Trophoblast cell (in vitro differentiated cells and primary cell): ENCODE measurements at regions not wholly inside any gene's neighbourhood (a gene's known extent, or its start where the extent isn't known, plus 50 kb on each side); places are given as distances from the start of the nearest gene placed in this dataset.
"Not testable (repeated sequence)": the region's sequence is repeated elsewhere in the genome, so short reads cannot be mapped to it uniquely, and the experiment has no call there.

Source experiments
- DNase-seq, 2 donors: peaks; one replicate each; pipeline ENCODE4 v3.0.0-alpha.2; 2016
- H2AFZ ChIP-seq: 2 replicates; pipeline ENCODE4 v1.6.1; 2013; ENCODE audit warnings: low read length, moderate library complexity, mild to moderate bottlenecking; ENCODE audit not compliant: insufficient read depth, poor library complexity
- H2AK5ac ChIP-seq: 2 replicates; pipeline ENCODE4 v1.6.1; 2013; ENCODE audit warnings: mild to moderate bottlenecking, low read length
- H2BK120ac ChIP-seq: 2 replicates; pipeline ENCODE4 v1.6.1; 2013; ENCODE audit warnings: low read length, mild to moderate bottlenecking, moderate library complexity; ENCODE audit not compliant: insufficient read depth, poor library complexity
- H2BK12ac ChIP-seq: 2 replicates; pipeline ENCODE4 v1.6.1; 2013; ENCODE audit warnings: mild to moderate bottlenecking, low read length, moderate library complexity
- H2BK5ac ChIP-seq: 2 replicates; pipeline ENCODE4 v1.6.1; 2013; ENCODE audit warnings: low read length, low read depth, moderate library complexity, mild to moderate bottlenecking; ENCODE audit not compliant: poor library complexity
- H3K14ac ChIP-seq: 2 replicates; pipeline ENCODE4 v1.6.1; 2013; ENCODE audit warnings: mild to moderate bottlenecking, low read length
- H3K18ac ChIP-seq: 2 replicates; pipeline ENCODE4 v1.6.1; 2013; ENCODE audit warnings: mild to moderate bottlenecking, low read length
- H3K23ac ChIP-seq: 2 replicates; pipeline ENCODE4 v1.6.1; 2013; ENCODE audit warnings: low read length
- H3K27ac ChIP-seq: 2 replicates; pipeline ENCODE4 v1.5.1; 2013; ENCODE audit warnings: low read depth, mild to moderate bottlenecking, inconsistent platforms, low read length, moderate library complexity
- H3K27me3 ChIP-seq: 2 replicates; pipeline ENCODE4 v1.6.1; 2013; ENCODE audit warnings: inconsistent platforms, mild to moderate bottlenecking, low read length, moderate library complexity; ENCODE audit not compliant: insufficient read depth
- H3K36me3 ChIP-seq, 2 experiments: 1 replicate in 1 of 2; 2 replicates in 1 of 2; pipeline ENCODE4 v1.6.1; 2013; ENCODE audit warnings: low read length in 2 of 2, mild to moderate bottlenecking in 2 of 2, moderate library complexity in 1 of 2; ENCODE audit not compliant: insufficient read depth in 2 of 2, control insufficient read depth in 1 of 2
- H3K4ac ChIP-seq: 2 replicates; pipeline ENCODE4 v1.6.1; 2013; ENCODE audit warnings: low read depth, mild to moderate bottlenecking, low read length, moderate library complexity
- H3K4me1 ChIP-seq, 2 experiments: 1 replicate in 1 of 2; 2 replicates in 1 of 2; pipeline ENCODE4 v1.6.1; 2013; ENCODE audit warnings: low read length in 2 of 2, mild to moderate bottlenecking in 2 of 2, moderate library complexity in 1 of 2; ENCODE audit not compliant: insufficient read depth in 2 of 2, control insufficient read depth in 1 of 2
- H3K4me2 ChIP-seq: 2 replicates; pipeline ENCODE4 v1.6.1; 2013; ENCODE audit warnings: inconsistent platforms, mild to moderate bottlenecking, low read length, moderate library complexity
- H3K4me3 ChIP-seq: 2 replicates; pipeline ENCODE4 v1.5.1; 2013; ENCODE audit warnings: mild to moderate bottlenecking, low read depth, low read length, inconsistent platforms
- H3K79me1 ChIP-seq: one replicate; pipeline ENCODE4 v1.6.1; 2013; ENCODE audit warnings: low read length
- H3K79me2 ChIP-seq: 2 replicates; pipeline ENCODE4 v1.6.1; 2013; ENCODE audit warnings: low read length, mild to moderate bottlenecking; ENCODE audit not compliant: control insufficient read depth, insufficient read depth, poor library complexity
- H3K9ac ChIP-seq: 2 replicates; pipeline ENCODE4 v1.6.1; 2013; ENCODE audit warnings: mild to moderate bottlenecking, low read length
- H3K9me3 ChIP-seq: 2 replicates; pipeline ENCODE4 v1.6.1; 2013; ENCODE audit warnings: low read depth, mild to moderate bottlenecking, control low read depth, inconsistent platforms, low read length; ENCODE audit not compliant: insufficient read depth
- H4K12ac ChIP-seq: 2 replicates; pipeline ENCODE4 v1.6.1; 2013; ENCODE audit warnings: low read depth, mild to moderate bottlenecking, low read length, moderate library complexity
- H4K8ac ChIP-seq: 2 replicates; pipeline ENCODE4 v1.6.1; 2013; ENCODE audit warnings: low read depth, mild to moderate bottlenecking, low read length, moderate library complexity
- H4K91ac ChIP-seq: one replicate; pipeline ENCODE4 v1.6.1; 2013; ENCODE audit warnings: low read depth, mild to moderate bottlenecking, low read length, moderate library complexity
- WGBS: extraction: QIAGEN DNeasy Blood & Tissue Kit; methylation state at CpG from one replicate; pipeline ENCODE4 v1.1.7; 2013; ENCODE audit warnings: missing lambda C conversion rate; ENCODE audit not compliant: insufficient read length, insufficient coverage; ENCODE audit errors: extremely low coverage; 5-methylcytosine and 5-hydroxymethylcytosine counted together

- H3K9ac ChIP-seq, H3K18ac ChIP-seq, H3K27ac ChIP-seq, H3K9me3 ChIP-seq, H3K4me3 ChIP-seq, H3K79me1 ChIP-seq, H2BK120ac ChIP-seq, H2BK12ac ChIP-seq, H3K4ac ChIP-seq, H2AFZ ChIP-seq, H4K91ac ChIP-seq, H3K27me3 ChIP-seq, H3K4me1 ChIP-seq, H4K8ac ChIP-seq, H3K23ac ChIP-seq, H2AK5ac ChIP-seq, H3K4me2 ChIP-seq, H3K79me2 ChIP-seq, H2BK5ac ChIP-seq, H3K36me3 ChIP-seq, H3K14ac ChIP-seq, DNase-seq, H4K12ac ChIP-seq: not testable (repeated sequence)
- WGBS = 100% methylated on average over 1 of the region's 4 CpGs
Measured at GRCh38 chr11:134955970-134956369, 543.9 kb upstream of the B3GAT1 start.

DNA sequence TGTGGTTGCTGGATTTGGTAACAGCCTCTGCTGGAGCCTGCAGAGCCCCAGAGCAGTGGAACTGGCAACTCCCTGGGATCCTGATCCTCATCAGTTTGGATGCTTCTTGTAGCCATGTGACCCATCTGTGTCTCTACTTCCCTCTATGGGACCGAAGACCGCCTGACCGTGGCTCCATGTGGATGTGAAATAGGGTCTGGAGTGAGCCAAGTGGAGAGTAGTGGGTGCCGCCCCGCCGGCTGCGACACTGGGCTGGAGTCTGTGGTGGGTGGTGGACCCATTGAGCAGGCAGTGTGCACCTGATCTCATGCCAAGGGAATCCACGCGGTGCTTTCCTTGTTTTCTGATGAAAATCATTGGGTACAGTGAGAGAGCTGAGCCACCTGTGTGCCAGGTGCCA is 543.2 kb upstream of the B3GAT1 start:
- no peak overlapping the region for H3K18ac ChIP-seq
- H3K4me3 ChIP-seq = no peak overlapping the region
- no peaks in the 10 kb centered on the region for H3K79me1 ChIP-seq

GRCh38 chr11:134954456-134954855 is 542.4 kb upstream of the B3GAT1 start:
- H3K27me3 ChIP-seq, H2BK12ac ChIP-seq, H3K9ac ChIP-seq, H3K4me2 ChIP-seq, H3K79me2 ChIP-seq, H4K12ac ChIP-seq, H2BK5ac ChIP-seq, H2BK120ac ChIP-seq, H3K79me1 ChIP-seq, H2AFZ ChIP-seq, H2AK5ac ChIP-seq, H3K27ac ChIP-seq, H3K4ac ChIP-seq, H4K91ac ChIP-seq, H3K9me3 ChIP-seq, DNase-seq, H3K4me1 ChIP-seq, H4K8ac ChIP-seq, H3K23ac ChIP-seq, H3K36me3 ChIP-seq, H3K4me3 ChIP-seq, H3K18ac ChIP-seq, H3K14ac ChIP-seq: not testable (repeated sequence)
- WGBS = no CpG with 5 or more reads among the region's 4 CpGs

More for the DNA sequence above, 543.2 kb upstream of the B3GAT1 start:
- Histone ChIP-seq H3K4me1 (no peaks in the 10 kb centered on the region), H3K79me2 (no peaks in the 10 kb centered on the region), H4K8ac (no peak overlapping the region), H3K23ac (no peak overlapping the region), H2AFZ (no peak overlapping the region), H3K27me3 (no peaks in the 10 kb centered on the region), H2BK5ac (no peak overlapping the region), H2BK12ac (no peak overlapping the region), H4K12ac (no peak overlapping the region), H3K14ac (no peak overlapping the region), H3K4me2 (no peak overlapping the region), H3K27ac (no peak overlapping the region), H3K4ac (no peak overlapping the region), H3K9me3 (peaks cover 1% of the 10 kb centered on the region), H4K91ac (no peak overlapping the region), H3K36me3 (no peaks in the 10 kb centered on the region), H3K9ac (no peak overlapping the region), H2BK120ac (no peak overlapping the region), H2AK5ac (no peak overlapping the region)
- WGBS = no CpG with 5 or more reads among the region's 9 CpGs
- DNase-seq = no peak

DNA sequence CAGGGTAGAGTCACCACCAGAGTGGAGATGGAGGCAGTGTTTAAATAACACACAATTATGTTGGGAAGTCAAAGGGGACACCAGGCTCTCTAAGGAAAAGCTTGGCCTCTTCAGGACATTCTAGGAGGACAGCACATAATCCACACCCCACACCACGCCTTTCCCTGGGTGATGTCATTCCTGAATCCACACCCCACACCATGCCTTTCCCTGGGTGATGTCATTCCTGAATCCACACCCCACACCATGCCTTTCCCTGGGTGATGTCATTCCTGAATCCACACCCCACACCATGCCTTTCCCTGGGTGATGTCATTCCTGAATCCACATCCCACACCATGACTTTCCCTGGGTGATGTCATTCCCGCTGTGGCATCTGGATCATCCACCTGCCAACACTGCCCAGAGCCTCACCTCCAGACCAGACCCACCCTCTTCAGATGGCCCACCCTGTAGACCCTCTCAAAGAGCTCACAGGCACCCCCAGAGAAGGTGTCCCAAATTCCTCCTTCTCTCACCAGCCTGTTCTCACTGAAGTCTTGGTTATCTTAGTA is 541.5 kb upstream of the B3GAT1 start:
- H3K4ac ChIP-seq, H3K23ac ChIP-seq, H3K9me3 ChIP-seq, H3K4me1 ChIP-seq, H3K14ac ChIP-seq, H3K4me2 ChIP-seq, H3K18ac ChIP-seq, H3K9ac ChIP-seq, H2AFZ ChIP-seq, H2BK5ac ChIP-seq, H3K4me3 ChIP-seq, H4K12ac ChIP-seq, DNase-seq, H2AK5ac ChIP-seq, H2BK120ac ChIP-seq, H3K36me3 ChIP-seq, H3K79me1 ChIP-seq, H4K8ac ChIP-seq, H4K91ac ChIP-seq, H2BK12ac ChIP-seq, H3K27ac ChIP-seq, H3K79me2 ChIP-seq, H3K27me3 ChIP-seq: not testable (repeated sequence)
- WGBS = no CpG with 5 or more reads among the region's 2 CpGs
